MCF 10A (cell line): ENCODE measurements at regions not wholly inside any gene's neighbourhood (a gene's known extent, or its start where the extent isn't known, plus 50 kb on each side); places are given as distances from the start of the nearest gene placed in this dataset.

ENCODE experiments used
- BruUV-seq: library from RNA; stranded (reverse); fragments of 400-500 nt; replicated peaks from 2 replicates; lab custom pipeline; 2021; lab: Mats Ljungman, UMichigan
- CTCF ChIA-PET: fragments of 300-600 bp; sonication (Branson Sonifier 250); formaldehyde crosslinking; extraction: SDS; loops from one replicate; lab custom pipeline; 2021; ENCODE audit warnings: antibody characterized with exemption, inconsistent platforms; lab: Yijun Ruan, JAX
- POLR2A ChIA-PET: fragments of 300-600, 350-650 bp; sonication (Branson Sonifier 250); formaldehyde crosslinking; extraction: SDS; loops from one replicate; lab custom pipeline; 2020; ENCODE audit warnings: antibody characterized with exemption, inconsistent platforms; lab: Yijun Ruan, JAX
- DNase-seq: peaks from one replicate; pipeline ENCODE4 v3.0.0-alpha.2; 2018; ENCODE audit not compliant: unreplicated experiment
- H3K27ac Mint-ChIP-seq: one replicate; pipeline ENCODE4 v1.8.0; 2022; ENCODE audit warnings: mild to moderate bottlenecking, low read depth, mixed read lengths; ENCODE audit not compliant: unreplicated experiment
- H3K27me3 Mint-ChIP-seq: one replicate; pipeline ENCODE4 v1.8.0; 2022; ENCODE audit warnings: mixed read lengths; ENCODE audit not compliant: insufficient read depth, unreplicated experiment
- H3K36me3 Mint-ChIP-seq: one replicate; pipeline ENCODE4 v1.8.0; 2022; ENCODE audit warnings: mild to moderate bottlenecking, moderate library complexity, mixed read lengths; ENCODE audit not compliant: insufficient read depth, unreplicated experiment
- H3K4me1 Mint-ChIP-seq: one replicate; pipeline ENCODE4 v1.8.0; 2022; ENCODE audit warnings: mixed read lengths; ENCODE audit not compliant: insufficient read depth, unreplicated experiment
- H3K4me3 Mint-ChIP-seq: one replicate; pipeline ENCODE4 v1.8.0; 2022; ENCODE audit warnings: mild to moderate bottlenecking, moderate library complexity, mixed read lengths; ENCODE audit not compliant: unreplicated experiment
- H3K9me3 Mint-ChIP-seq: one replicate; pipeline ENCODE4 v1.8.0; 2022; ENCODE audit warnings: mixed read lengths; ENCODE audit not compliant: unreplicated experiment
- CTCF ChIP-seq: fragments of 200-600 bp; IDR thresholded peaks from one replicate; pipeline ENCODE4 v1.8.0; 2022; ENCODE audit warnings: antibody characterized with exemption, mild to moderate bottlenecking; ENCODE audit not compliant: unreplicated experiment
- intact Hi-C: fragments of 100-400 bp; cut with micrococcal nuclease; formaldehyde crosslinking; loops from 2 replicates; pipeline ENCODE4 v1.14.1; 2022

- H3K36me3 Mint-ChIP-seq = no peaks in the 10 kb centered on the region
- no peak for DNase-seq
- no peak overlapping the region for H3K27ac Mint-ChIP-seq
- ChIA-PET CTCF (no interaction called here), POLR2A (no interaction called here)
- H3K27me3 Mint-ChIP-seq = no peaks in the 10 kb centered on the region
- no peak overlapping the region for H3K4me3 Mint-ChIP-seq
- no peaks in the 10 kb centered on the region for H3K4me1 Mint-ChIP-seq
- BruUV-seq = no TSS peak
- no peaks in the 10 kb centered on the region for H3K9me3 Mint-ChIP-seq
- no peak for TF ChIP-seq CTCF
- intact Hi-C loops = no loop called here
Observed at GRCh38 chr4:166655705-166656104, 578.6 kb downstream of the SPOCK3 start.

- intact Hi-C loops = no loop called here
- Mint-ChIP-seq H3K27me3 (no peaks in the 10 kb centered on the region), H3K4me3 (no peak overlapping the region), H3K4me1 (peaks cover 4% of the 10 kb centered on the region), H3K27ac (no peak overlapping the region), H3K9me3 (no peaks in the 10 kb centered on the region), H3K36me3 (no peaks in the 10 kb centered on the region)
- CTCF ChIA-PET = interaction anchor here (0.8 to 0.9 kb wide), 2 partner anchors 9 to 205 kb away, joined by 3 read pairs; no protein-coding TSS in a partner anchor
- no TSS peak for BruUV-seq
- TF ChIP-seq CTCF = no peak
- DNase-seq = no peak
- POLR2A ChIA-PET = interaction anchor here (0.6 kb wide), 1 partner anchor 58 kb away, joined by 4 read pairs; no protein-coding TSS in a partner anchor
Observed at GRCh38 chr4:166657261-166657660, 577.0 kb downstream of the SPOCK3 start.

DNA sequence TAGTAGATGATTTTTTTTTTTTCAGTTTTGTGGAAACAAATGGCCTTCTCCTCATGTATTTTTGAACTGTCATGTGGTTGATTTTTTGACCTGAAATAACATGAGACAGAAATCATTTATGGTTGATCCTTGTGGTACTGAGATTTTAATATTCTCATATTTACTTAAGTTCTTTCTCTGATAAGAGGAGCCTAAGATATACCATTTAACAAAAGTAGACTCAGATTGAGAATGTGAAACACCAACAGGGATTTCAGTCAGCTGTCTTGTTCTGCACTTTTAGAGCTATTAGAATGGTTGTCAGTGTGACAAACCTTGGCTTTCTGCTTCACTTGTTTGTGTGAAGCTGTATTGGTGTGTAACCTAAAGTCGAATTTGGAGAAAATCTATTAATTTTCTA, 575.7 kb downstream of the SPOCK3 start:
- Mint-ChIP-seq H3K9me3 (no peaks in the 10 kb centered on the region), H3K36me3 (no peaks in the 10 kb centered on the region), H3K4me3 (no peak overlapping the region), H3K27me3 (no peaks in the 10 kb centered on the region), H3K4me1 (peaks cover 8% of the 10 kb centered on the region), H3K27ac (no peak overlapping the region)
- no peak for TF ChIP-seq CTCF
- no peak for DNase-seq
- ChIA-PET CTCF (no interaction called here), POLR2A (interaction anchor here (0.7 kb wide), 2 partner anchors 229 to 786 kb away, joined by 3 to 6 read pairs; no protein-coding TSS in a partner anchor)
- no TSS peak for BruUV-seq
- intact Hi-C loops = no loop called here

- ChIA-PET POLR2A (interaction anchor here (0.5 to 1.1 kb wide), 3 partner anchors 9 to 441 kb away, joined by 3 to 8 read pairs (median 3); no protein-coding TSS in a partner anchor), CTCF (interaction anchor here (1.0 kb wide), 1 partner anchor 1491 kb away, joined by 3 read pairs; no protein-coding TSS in a partner anchor)
- intact Hi-C loops = no loop called here
- no peaks in the 10 kb centered on the region for H3K27me3 Mint-ChIP-seq
- peaks cover 8% of the 10 kb centered on the region for H3K4me1 Mint-ChIP-seq
- peak; percentile 13 for DNase-seq
- no peak for TF ChIP-seq CTCF
- H3K36me3 Mint-ChIP-seq = no peaks in the 10 kb centered on the region
- no peaks in the 10 kb centered on the region for H3K9me3 Mint-ChIP-seq
- no peak overlapping the region for H3K4me3 Mint-ChIP-seq
- no TSS peak for BruUV-seq
- H3K27ac Mint-ChIP-seq = peak overlapping the region; percentile 64
Observed at GRCh38 chr4:166662266-166662843, 571.9 kb downstream of the SPOCK3 start.
